ENCODE measurements at regions not wholly inside any gene's neighbourhood (a gene's known extent, or its start where the extent isn't known, plus 50 kb on each side); places are given as distances from the start of the nearest gene placed in this dataset.

DNA sequence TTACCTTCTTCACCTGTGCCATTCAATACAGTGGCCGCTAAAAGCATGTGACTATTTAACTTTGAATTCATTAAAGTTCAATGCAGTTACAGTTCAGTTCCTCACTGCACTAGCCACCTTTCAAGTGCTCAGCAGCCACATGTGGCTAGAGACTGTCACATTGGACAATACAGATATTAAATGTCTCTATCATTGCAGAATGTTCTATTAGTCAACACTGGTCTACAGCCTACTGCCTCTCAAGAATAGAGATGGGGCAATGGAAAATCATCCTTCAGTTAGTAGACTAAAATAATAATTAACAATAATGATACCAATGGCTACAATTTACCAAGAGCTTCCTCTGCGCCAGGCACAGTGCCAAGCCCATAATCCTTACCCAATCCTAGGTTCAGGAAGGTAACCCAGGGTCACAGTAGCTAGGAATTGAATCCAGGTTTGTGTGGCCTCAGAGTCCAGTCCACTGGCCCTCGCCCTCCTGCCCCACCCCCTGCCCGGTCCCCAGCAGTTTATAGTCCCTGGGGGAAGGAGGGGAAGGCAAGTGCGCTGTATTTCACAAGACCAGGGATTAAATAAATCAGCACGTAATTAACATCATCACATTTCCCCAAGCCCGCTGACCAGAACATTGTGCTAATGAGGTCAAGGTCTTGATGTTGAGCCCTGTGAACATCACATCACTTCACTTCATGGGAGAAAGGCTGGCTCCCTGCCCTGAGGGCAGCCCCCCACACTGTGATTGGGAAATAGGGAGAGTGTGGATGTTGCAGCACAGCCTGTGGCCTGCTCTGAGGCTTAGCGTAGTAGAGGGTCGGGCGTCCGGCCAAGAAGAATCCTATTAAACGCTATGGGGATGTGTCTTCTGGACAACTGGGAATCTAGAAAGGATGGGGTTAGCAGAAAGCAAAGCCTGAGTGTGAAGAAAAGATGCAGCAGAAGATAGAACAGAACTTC, 147.2 kb downstream of the VEGFA start:
- no peak for DNase-seq (ENCODE audit: low spot score)
- in situ Hi-C loops (cut with HindIII; ENCODE audit: low sequenced_read_pairs): no loop called here

DNA sequence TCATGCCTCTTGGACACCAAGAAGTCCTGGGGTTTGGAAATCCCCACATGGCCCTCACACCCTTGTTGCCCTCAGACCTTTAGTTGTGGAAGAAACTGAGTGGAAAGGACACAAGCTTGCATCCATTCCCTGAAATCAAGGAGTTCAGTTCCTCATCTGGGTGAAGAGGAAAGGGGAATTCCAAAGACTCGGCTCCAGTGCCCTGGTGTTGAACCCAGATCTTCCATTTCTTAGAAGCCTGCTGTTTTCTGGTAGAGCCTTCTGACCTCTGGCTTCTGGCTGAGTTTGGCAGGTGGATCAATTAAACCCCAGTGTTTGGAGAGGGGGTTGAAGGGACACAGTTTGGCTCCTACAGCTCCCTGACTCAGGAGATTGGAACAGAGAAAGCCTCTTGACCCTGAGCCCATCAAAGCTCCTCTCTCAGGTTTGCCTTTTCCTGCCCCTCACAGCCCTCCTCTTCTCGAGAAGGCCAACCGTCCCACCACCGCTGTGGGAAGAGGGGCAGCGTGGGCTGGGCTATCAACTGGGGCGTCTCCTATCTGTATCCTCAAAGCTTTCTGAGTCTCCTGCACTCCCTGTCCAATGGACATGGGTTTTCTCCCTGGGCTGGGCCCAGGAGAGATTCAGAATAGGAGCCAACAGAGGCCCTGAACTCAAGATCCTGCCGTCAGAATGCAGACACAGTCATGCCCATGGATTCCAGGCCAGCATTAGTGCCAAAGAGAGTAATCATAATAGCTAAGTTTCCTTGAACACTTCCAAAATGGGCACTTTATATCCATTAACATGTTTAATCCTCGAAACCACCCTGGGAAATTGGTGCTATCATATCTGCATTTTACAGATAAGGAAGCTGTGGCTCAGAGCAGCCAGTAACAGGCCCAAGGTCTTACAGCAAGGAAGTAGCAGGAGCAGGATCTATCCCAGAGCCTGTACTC, 146.2 kb downstream of the VEGFA start:
- no peak for DNase-seq (ENCODE audit: low spot score)
- in situ Hi-C loops (cut with HindIII; ENCODE audit: low sequenced_read_pairs): no loop called here

DNA sequence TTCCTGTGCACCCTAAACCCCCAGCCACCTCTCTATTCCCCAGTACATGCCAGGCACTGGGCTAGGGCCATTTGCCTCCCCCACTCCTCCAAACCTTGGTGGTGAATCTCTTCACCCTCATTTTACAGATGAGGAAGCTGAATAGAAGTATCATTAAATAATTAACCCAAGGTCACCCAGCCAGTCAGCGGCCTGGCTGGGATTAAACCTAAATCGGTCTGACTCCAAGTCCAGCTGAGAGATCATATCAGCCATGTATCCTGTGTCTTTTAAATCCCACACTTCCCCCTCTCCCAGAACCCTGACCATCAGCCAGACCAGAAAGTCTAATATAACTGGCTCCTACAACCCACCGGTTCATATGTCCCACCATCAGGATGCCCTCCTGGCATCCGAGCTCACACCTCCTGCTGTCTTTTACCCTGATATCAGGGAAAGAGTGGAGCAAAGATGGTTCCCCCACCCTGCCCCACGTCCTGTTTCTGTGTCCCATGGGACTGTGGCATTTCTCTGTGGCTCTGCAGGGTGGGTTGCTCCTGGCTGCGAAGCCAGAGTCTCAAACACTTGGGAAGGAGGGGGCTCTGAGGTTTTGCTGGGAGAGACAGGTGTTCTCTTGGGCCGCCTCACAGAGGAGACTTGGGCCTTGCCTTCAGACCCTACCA, 145.3 kb downstream of the VEGFA start:
- DNase-seq (ENCODE audit: low spot score): no peak
- in situ Hi-C loops (cut with HindIII; ENCODE audit: low sequenced_read_pairs): no loop called here

DNA sequence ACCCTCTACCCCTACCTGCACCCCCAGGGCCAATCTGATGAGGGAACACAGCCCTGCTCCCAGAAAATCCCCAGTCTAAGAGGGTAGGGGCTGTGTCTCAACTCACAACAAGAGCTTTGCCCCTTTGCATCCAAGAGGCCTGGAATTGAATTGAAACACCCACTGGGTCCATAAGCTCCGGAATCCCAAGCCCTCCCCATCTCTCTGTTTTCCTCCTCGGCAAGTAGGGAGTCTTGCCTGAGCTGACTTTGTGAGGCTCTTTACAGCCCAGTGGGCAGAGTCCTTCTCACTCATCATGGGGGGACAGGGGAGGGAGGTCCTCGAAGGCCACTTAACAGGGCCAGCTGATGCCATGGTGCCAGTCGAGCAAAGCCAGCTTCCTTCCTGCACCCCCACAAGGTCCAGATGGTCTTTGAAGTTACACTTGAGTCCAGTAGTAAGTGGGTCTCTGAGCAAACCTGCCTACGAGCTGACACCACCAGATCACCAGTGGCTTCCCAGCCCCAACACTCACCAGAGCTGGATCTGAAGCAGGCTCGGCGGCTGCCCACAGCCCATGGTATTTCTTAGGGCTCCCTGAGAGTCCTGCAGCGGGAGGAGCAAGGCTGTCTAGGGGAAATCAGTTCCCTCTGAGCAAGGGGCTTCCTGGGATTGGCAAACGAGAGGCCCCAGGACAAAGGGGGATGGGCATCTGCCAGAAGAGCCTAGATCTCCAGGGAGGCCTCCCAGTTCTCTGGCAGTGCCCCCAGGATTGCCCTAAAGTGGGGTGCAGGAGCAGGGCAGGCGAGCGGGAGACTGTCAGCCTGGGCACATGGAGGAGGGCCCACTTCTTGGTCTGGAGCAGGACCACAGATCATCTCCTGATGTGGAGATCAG, 144.5 kb downstream of the VEGFA start:
- DNase-seq (ENCODE audit: low spot score): no peak
- in situ Hi-C loops (cut with HindIII; ENCODE audit: low sequenced_read_pairs): no loop called here

DNA sequence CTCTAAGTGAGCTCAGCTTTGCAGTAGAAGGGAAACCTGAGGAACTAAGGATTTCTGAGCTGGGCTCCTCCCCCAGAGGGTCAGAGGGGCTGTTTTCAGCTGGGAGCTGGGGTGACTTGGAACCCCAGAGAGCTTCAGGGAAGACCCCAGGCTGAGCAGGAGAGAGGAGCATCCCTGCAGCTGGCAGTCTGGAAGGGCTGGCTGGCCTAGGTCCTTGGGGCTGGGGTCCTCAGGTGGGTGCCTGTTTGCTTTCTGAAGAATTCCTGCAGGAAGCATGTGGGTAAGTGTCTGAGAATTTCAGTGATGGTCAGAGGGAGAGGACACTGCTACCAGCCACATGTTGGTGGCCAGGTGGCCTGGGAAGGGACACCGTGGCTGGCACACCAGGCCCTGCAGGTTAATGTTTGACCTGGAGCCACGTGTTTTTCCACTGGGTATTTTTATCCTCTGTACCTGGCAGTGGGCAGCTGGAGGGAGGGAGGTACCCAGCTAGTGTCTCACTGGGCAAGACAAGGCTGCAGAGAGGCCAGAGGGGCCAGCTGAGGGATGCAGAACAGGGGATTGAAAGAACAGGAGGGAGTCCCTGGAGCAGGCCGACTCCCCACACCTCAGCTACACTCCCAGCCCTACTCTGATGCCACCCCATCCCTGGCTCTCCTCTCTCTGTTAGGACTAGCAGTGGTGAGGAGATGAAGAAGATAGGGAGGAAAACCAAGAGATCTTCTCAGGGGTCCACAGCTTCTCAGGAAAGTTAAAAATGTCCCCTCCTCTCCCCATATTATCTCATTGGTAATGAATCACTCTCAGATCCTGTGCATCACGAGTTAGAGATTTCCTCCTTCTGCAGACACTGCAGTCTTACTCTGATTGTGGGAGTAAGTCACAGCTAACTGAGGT, 143.6 kb downstream of the VEGFA start:
- in situ Hi-C loops (cut with HindIII; ENCODE audit: low sequenced_read_pairs): no loop called here
- DNase-seq (ENCODE audit: low spot score): no peak

DNA sequence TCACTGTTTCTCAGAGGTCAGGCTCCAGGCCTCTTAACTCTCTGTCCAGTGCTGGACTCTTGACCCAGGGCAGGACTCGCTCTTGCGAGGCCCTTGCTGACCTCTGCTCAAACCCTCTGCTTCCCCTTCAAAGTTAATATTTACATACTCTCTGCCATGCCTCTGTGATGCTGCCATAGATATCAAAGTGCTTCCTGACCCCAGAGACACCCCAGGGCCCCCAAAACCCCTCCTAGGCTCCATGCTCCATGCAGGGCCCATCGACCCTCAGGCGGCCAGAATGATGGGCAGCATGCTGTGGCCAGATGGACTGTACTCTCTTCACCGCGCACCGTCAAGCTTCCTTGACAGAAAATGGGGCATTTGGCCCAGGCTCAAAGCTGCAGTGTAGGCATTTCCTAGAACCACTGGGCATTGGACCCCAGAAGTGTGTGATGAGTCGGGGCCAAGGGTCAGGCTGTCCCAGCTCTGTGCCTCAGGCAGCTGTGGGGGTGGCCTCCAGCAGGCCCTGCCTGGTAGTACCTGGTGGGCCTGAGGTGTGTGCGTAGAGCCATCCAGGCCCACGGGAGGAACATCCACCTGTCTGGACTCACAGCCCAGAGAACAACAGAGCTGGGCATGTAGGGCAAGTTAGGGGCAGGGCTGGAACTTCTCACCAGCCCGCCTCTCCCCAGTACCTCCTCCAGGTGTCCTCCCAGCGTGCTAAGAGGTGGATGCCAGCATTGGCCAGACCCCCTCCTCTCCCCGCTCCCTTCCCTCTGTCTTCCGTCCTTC, 142.8 kb downstream of the VEGFA start:
- DNase-seq (ENCODE audit: low spot score): no peak
- in situ Hi-C loops (cut with HindIII; ENCODE audit: low sequenced_read_pairs): no loop called here

DNA sequence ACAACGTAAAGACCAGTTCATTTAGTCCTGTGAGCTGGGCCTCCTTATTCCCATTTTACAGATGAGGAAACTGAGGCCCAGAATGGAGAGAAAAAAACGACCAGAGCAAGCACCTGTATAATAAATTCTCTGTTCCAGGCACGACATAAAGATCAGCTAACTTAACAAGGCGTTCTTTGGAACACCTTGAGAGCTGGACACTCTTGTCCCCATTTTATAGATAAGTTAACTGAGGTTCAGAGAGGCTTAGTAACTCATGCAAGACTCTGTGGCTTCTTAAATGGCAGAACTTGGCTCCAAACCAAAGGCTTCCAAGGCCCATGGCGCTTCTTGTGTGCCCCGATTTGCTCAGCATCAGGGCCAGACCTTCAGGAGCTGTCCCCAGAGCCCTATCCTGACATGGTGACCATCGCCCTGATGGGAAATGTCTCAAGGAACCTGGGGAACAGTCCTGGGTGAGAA, 142.1 kb downstream of the VEGFA start:
- in situ Hi-C loops (cut with HindIII; ENCODE audit: low sequenced_read_pairs): no loop called here

DNA sequence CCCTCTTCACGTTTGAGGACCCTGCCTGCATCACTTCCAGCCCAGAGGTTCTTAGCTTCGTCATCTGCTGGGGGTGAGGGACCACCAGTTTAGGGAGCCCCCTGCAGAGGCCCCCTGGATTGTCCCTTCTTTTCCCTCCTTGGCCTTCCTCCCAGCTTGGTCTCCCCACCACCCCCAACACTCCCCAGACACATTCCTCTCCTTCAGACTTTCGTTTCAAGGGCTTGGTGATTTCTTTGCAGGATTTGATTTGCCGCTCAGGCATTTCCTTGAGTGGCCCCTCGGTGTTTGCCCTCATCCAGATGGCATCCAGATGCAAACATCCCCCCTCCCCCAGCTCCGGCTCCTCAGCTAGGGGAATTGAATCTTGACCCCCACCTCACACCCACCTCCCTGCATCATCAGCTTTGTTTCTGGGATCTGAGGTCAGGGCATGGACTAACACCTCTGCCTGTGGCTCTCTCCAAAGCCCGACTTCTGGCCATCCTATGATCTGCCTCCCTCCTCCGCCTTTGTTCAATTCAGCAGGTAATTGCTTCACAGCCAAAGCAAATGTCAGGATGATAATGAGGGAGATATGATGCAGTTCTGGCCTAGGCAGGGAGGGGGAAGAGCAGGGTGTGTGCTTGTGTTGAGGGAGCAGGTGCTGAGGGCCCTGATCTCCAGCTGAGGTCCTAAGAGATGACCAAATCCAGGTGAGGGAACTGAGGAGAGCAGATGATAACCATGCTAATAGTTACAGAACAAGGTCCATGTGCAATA, 141.5 kb downstream of the VEGFA start:
- DNase-seq (ENCODE audit: low spot score): no peak
- in situ Hi-C loops (cut with HindIII; ENCODE audit: low sequenced_read_pairs): no loop called here

More for the DNA sequence above, 142.1 kb downstream of the VEGFA start:
- DNase-seq (ENCODE audit: low spot score): no peak

DNA sequence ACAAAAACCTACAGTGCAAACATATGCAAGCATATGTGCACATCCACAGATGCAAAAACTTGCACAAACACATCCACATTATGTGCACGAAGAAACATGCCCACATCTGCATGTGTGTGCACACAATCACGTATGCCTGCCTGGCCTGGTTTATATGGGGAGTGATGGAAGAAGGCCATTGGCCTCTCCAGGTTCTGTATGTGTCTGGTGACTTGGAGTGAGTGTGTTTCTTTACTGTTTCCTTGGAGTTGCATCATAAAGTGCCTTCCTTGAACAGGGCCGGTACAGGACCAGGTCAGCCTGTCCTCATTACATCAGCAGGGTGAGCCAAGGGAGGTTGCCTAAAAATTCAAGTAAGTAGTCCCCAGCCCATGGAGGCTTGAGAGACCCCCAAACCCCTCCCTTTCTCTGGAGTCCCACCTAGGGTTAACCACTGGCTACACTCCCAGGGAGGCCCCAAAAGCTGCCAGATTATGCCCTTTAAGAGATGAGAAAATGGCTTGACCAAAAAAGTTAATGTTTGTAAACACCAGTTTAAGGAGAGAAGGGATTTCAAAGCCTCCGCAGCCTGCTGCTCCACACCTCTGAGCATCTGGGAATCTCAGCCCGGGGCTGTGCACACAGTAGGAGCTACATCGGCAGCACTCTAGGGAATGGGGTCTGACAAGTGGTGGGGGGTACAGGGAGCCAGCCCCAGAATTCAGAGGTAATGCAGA, 140.8 kb downstream of the VEGFA start:
- DNase-seq (ENCODE audit: low spot score): no peak
- in situ Hi-C loops (cut with HindIII; ENCODE audit: low sequenced_read_pairs): no loop called here

DNA sequence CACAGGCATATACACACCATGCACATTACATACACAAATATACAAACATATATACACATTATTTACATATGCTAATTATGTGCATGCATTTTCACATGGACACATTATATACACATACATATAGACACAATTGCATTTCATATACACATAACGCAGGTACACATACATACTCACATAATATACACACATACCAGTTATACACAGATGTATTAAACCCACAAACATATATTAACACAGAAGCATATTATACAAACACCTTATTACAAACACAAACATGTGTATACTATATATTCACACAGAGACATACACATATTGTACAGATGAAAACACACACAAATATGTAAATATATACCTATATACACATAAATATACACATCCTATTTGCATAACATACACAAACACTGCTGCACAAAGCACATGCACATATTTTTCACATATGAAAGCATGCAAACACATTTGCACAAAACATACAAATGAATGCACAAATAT, 140.2 kb downstream of the VEGFA start:
- in situ Hi-C loops (cut with HindIII; ENCODE audit: low sequenced_read_pairs): no loop called here
- DNase-seq (ENCODE audit: low spot score): no peak

DNA sequence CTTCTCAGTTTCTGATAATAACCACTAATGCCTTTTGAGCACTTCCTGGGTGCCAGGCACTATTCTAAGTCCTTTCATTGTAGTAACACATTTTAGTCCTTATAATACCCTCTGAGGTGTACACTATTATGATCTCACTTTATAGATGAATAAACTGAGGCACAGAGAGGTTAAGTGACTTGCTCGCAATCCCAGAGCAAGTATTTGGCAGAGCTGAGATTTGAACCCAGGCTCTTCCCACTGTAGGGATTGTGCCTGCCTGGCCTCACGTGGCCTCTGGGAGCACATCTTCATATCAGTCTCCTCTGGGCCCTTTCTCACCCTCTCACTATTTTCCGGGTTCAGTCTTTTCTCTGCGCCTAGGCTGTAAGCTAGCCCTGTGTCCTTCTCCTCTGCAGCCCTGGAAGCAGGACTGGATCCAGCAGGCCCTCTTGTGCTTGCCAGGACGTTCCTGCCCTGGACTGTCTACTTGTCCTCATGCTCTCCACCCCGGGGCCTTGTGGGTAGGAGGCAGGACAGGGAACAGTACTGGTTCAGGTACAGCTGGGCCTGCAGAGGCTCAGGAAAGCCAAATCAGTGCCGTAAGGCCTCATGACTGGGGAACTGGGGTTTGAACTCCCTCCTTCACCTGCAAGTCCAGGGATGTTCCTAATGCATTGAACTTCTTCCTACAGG, 139.6 kb downstream of the VEGFA start:
- in situ Hi-C loops (cut with HindIII; ENCODE audit: low sequenced_read_pairs): no loop called here
- no peak for DNase-seq (ENCODE audit: low spot score)

DNA sequence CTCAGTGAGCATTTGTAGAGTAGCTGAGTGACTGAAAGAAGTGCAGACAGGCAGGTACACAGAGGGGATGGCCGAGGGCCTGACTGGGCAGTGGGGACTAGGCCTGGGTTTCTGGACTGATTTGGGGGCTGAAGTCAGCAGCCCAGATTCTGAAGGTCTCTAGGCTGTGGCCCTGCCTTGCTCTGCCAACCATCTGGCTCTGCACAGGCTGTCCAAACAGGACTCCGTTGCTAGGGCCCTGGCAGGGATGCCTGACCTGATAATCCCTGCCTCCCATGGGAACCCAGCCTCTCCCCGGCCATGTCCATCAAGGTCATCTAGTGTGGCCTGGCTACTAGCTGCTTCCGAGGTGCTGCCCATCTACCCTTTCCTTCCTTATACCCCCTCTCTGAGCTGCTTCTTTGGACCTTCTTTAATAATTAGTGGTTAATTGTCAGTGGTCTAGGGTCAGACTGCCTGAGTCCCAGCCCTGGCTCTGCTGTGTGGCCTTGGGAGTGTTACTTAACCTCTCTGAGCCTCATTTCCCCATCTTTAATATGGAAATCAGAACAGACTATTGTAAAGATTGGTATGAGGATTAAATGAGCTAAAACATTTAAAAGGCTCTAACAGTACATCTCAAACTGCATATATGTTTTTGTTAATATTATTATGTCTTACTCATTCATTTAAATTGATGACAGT, 137.9 kb downstream of the VEGFA start:
- in situ Hi-C loops (cut with HindIII; ENCODE audit: low sequenced_read_pairs): no loop called here
- no peak for DNase-seq (ENCODE audit: low spot score)

DNA sequence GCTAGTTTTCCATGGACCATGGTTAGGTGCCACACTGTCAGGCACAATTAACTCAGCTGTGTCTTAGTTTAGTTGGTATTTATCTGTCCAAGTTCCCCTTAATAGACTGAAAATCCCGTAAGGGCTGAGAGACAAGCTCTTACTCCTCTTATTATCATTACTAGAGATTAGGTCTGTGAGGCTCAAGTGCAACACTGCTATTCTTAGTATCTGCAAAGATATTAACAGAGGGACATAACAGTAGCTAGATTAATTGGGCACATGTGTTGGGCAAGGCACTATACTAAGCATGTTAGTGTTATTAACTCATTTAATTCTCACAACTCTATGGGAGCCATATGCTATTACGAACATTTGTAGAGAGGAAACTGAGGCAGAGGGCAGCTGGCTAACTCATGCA, 137.3 kb downstream of the VEGFA start:
- no peak for DNase-seq (ENCODE audit: low spot score)
- in situ Hi-C loops (cut with HindIII; ENCODE audit: low sequenced_read_pairs): no loop called here

All from G401 (cell line).